ENCODE measurements at regions not wholly inside any gene's neighbourhood (a gene's known extent, or its start where the extent isn't known, plus 50 kb on each side); places are given as distances from the start of the nearest gene placed in this dataset.

- DNase-seq (ENCODE audit: insufficient read length, low spot score) (no peak), FAIRE-seq (peak; percentile 4)
Measured at GRCh38 chr14:73800970-73801515, 50.6 kb upstream of the PTGR2 start.

- peak; percentile 49 for FAIRE-seq
- DNase-seq (ENCODE audit: insufficient read length, low spot score), result no peak
Measured at GRCh38 chr14:73797543-73798265, 53.9 kb upstream of the PTGR2 start.

- FAIRE-seq, result peak; percentile 77
Measured at GRCh38 chr14:73796893-73797542, 54.6 kb upstream of the PTGR2 start.

GRCh38 chr14:73796415-73796814 is 55.2 kb upstream of the PTGR2 start:
- DNase-seq (ENCODE audit: insufficient read length, low spot score) (no peak), FAIRE-seq (no peak)

More at GRCh38 chr14:73796893-73797542, 54.6 kb upstream of the PTGR2 start:
- no peak for DNase-seq (ENCODE audit: insufficient read length, low spot score)

GRCh38 chr14:73795974-73796373 is 55.7 kb upstream of the PTGR2 start:
- DNase-seq (ENCODE audit: insufficient read length, low spot score) (peak; percentile 88), FAIRE-seq (peak; percentile 85)

- DNase-seq (ENCODE audit: insufficient read length, low spot score) (no peak), FAIRE-seq (peak; percentile 40)
Measured at GRCh38 chr14:73795466-73795865, 56.2 kb upstream of the PTGR2 start.

- DNase-seq (ENCODE audit: insufficient read length, low spot score) (no peak), FAIRE-seq (peak; percentile 52)
Measured at GRCh38 chr14:73794146-73794545, 57.5 kb upstream of the PTGR2 start.

GRCh38 chr14:73792481-73792880 is 59.1 kb upstream of the PTGR2 start:
- DNase-seq (ENCODE audit: insufficient read length, low spot score) (no peak), FAIRE-seq (peak; percentile 80)

GRCh38 chr14:73789989-73790581 is 61.5 kb upstream of the PTGR2 start:
- DNase-seq (ENCODE audit: insufficient read length, low spot score), result no peak
- peak; percentile 57 for FAIRE-seq

GRCh38 chr14:73788701-73789551 is 62.7 kb upstream of the PTGR2 start:
- FAIRE-seq (peak; percentile 58), DNase-seq (ENCODE audit: insufficient read length, low spot score) (no peak)

GRCh38 chr14:73788317-73788598 is 63.4 kb upstream of the PTGR2 start:
- DNase-seq (ENCODE audit: insufficient read length, low spot score), result no peak
- peak; percentile 49 for FAIRE-seq

GRCh38 chr14:73787486-73788316 is 63.9 kb upstream of the PTGR2 start:
- peak; percentile 40 for FAIRE-seq
- DNase-seq (ENCODE audit: insufficient read length, low spot score), result no peak

- DNase-seq (ENCODE audit: insufficient read length, low spot score) (no peak), FAIRE-seq (no peak)
Measured at GRCh38 chr14:73786636-73787485, 64.8 kb upstream of the PTGR2 start.

GRCh38 chr14:73785834-73786635 is 65.6 kb upstream of the PTGR2 start:
- DNase-seq (ENCODE audit: insufficient read length, low spot score) (peak; percentile 88), FAIRE-seq (peak; percentile 86)

- DNase-seq (ENCODE audit: insufficient read length, low spot score) (peak; percentile 84), FAIRE-seq (no peak)
Measured at GRCh38 chr14:73785336-73785833, 66.2 kb upstream of the PTGR2 start.

- no peak for FAIRE-seq
- no peak for DNase-seq (ENCODE audit: insufficient read length, low spot score)
Measured at GRCh38 chr14:73784988-73785313, 66.7 kb upstream of the PTGR2 start.

- FAIRE-seq, result peak; percentile 80
- DNase-seq (ENCODE audit: insufficient read length, low spot score), result no peak
Measured at GRCh38 chr14:73784181-73784987, 67.2 kb upstream of the PTGR2 start.

Data from HTR-8/SVneo (cell line).